DND-41 (cell line): ENCODE measurements at regions not wholly inside any gene's neighbourhood (a gene's known extent, or its start where the extent isn't known, plus 50 kb on each side); places are given as distances from the start of the nearest gene placed in this dataset.
A peak's percentile ranks its signal among the peaks of the same experiment; 100 is the strongest.

ENCODE experiments used
- ATAC-seq: fragments of 200-7000 bp; cut with Tn5 transposase; 3 replicates; pipeline ENCODE4 v1.9.1; 2021; ENCODE audit warnings: low read depth; ENCODE audit not compliant: insufficient read depth
- DNase-seq: peaks from one replicate; pipeline ENCODE4 v3.0.0-alpha.2; 2020
- H2AFZ ChIP-seq: 2 replicates; pipeline ENCODE4 v1.6.0; 2012; ENCODE audit warnings: low read depth, low read length
- H3K27ac ChIP-seq: 2 replicates; pipeline ENCODE4 v1.5.1; 2012; ENCODE audit warnings: low read length, inconsistent platforms
- H3K27me3 ChIP-seq: fragments of 200-600 bp; sonication (generic); 2 replicates; pipeline ENCODE4 v1.6.0; 2012; ENCODE audit warnings: low read length, mild to moderate bottlenecking, inconsistent platforms; ENCODE audit not compliant: insufficient read depth, poor library complexity
- H3K36me3 ChIP-seq: 2 replicates; pipeline ENCODE4 v1.5.1; 2012; ENCODE audit warnings: low read length, inconsistent platforms; ENCODE audit not compliant: insufficient read depth
- H3K4me1 ChIP-seq: 2 replicates; pipeline ENCODE4 v1.5.1; 2012; ENCODE audit warnings: mild to moderate bottlenecking, low read length; ENCODE audit not compliant: insufficient read depth
- H3K4me2 ChIP-seq: 2 replicates; pipeline ENCODE4 v1.6.0; 2012; ENCODE audit warnings: mild to moderate bottlenecking, moderate library complexity, low read length, inconsistent platforms; ENCODE audit not compliant: insufficient read depth
- H3K4me3 ChIP-seq, 2 experiments: fragments of 200-600 bp in 1 of 2; shearing (Covaris generic) in 1 of 2; 2 replicates each; pipeline ENCODE4 v1.5.1; 2012 to 2016; ENCODE audit warnings: inconsistent platforms in 2 of 2, low read length in 2 of 2, mild to moderate bottlenecking in 2 of 2, low read depth in 1 of 2, moderate library complexity in 1 of 2
- H3K79me2 ChIP-seq: 2 replicates; pipeline ENCODE4 v1.6.0; 2012; ENCODE audit warnings: low read length, inconsistent platforms; ENCODE audit not compliant: insufficient read depth
- H3K9ac ChIP-seq: 2 replicates; pipeline ENCODE4 v1.6.0; 2012; ENCODE audit warnings: low read depth, mild to moderate bottlenecking, inconsistent platforms, low read length, moderate library complexity
- H3K9me3 ChIP-seq: 2 replicates; pipeline ENCODE4 v1.5.1; 2012; ENCODE audit warnings: low read length, moderate library complexity, mild to moderate bottlenecking, inconsistent platforms; ENCODE audit not compliant: insufficient read depth, severe bottlenecking
- H4K20me1 ChIP-seq: 2 replicates; pipeline ENCODE4 v1.6.0; 2012; ENCODE audit warnings: low read length; ENCODE audit not compliant: insufficient read depth
- CTCF ChIP-seq: IDR thresholded peaks from 2 replicates; pipeline ENCODE4 v1.5.1; 2012; ENCODE audit warnings: borderline replicate concordance, low read length, moderate library complexity, mild to moderate bottlenecking; ENCODE audit not compliant: poor library complexity, severe bottlenecking; ENCODE audit errors: extremely low read depth
- EZH2 ChIP-seq: IDR thresholded peaks from 3 replicates; pipeline ENCODE4 v1.6.1; 2012; ENCODE audit warnings: borderline replicate concordance, low read depth, mild to moderate bottlenecking, moderate library complexity, low read length, inconsistent platforms; ENCODE audit not compliant: severe bottlenecking

DNA sequence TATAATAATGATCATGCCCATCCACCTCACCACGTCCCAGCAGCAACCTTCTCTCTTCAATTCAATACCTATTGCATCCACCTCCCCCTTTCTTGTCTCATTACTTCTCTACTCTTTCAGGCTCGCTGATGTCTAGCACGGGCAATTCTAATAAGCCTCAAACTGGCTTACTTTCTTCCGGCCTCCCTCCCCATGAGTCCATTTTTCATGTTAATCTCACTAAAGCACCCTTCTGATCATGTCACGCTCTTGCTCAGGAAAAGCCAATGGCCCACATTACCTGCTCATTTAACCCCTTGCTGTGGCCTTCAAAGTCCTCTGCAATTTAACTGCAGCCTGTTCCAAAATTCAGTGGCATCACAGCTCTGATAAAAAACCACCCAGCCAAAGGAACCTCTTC, 105.1 kb downstream of the UTRN start:
- ATAC-seq = no peak
- H3K36me3 ChIP-seq = peaks cover 3% of the 10 kb centered on the region; the same call in 1 of the 2 replicates
- no peak for DNase-seq
- TF ChIP-seq EZH2 (no peak), CTCF (no peak)
- no peak overlapping the region for H3K9ac ChIP-seq
- no peak overlapping the region for H3K4me2 ChIP-seq
- no peak overlapping the region for H2AFZ ChIP-seq
- H3K79me2 ChIP-seq = peaks cover 72% of the 10 kb centered on the region
- no peak overlapping the region for H3K4me3 ChIP-seq
- H3K4me1 ChIP-seq = no peaks in the 10 kb centered on the region
- peaks cover 2% of the 10 kb centered on the region; the same call in 1 of the 2 replicates for H4K20me1 ChIP-seq
- H3K27me3 ChIP-seq = no peaks in the 10 kb centered on the region
- no peaks in the 10 kb centered on the region for H3K9me3 ChIP-seq
- H3K27ac ChIP-seq = no peak overlapping the region

- Histone ChIP-seq H3K4me2 (no peak overlapping the region), H3K27me3 (no peaks in the 10 kb centered on the region), H3K79me2 (peaks cover 72% of the 10 kb centered on the region), H3K36me3 (peaks cover 3% of the 10 kb centered on the region; the same call in 1 of the 2 replicates), H3K27ac (no peak overlapping the region), H3K9me3 (no peaks in the 10 kb centered on the region), H3K4me3 (no peak overlapping the region), H4K20me1 (peaks cover 2% of the 10 kb centered on the region; the same call in 1 of the 2 replicates), H3K4me1 (no peaks in the 10 kb centered on the region), H3K9ac (no peak overlapping the region), H2AFZ (no peak overlapping the region)
- no peak for ATAC-seq
- DNase-seq = no peak
- TF ChIP-seq EZH2 = no peak
- TF ChIP-seq CTCF = no peak
These were observed 105.8 kb downstream of the UTRN start for GRCh38 chr6:144390886-144391285.

- peaks cover 2% of the 10 kb centered on the region for H3K9me3 ChIP-seq
- no peak overlapping the region for H3K4me2 ChIP-seq
- H3K36me3 ChIP-seq = peaks cover 5% of the 10 kb centered on the region
- H2AFZ ChIP-seq = no peak overlapping the region
- peak; percentile 44; the same call in 1 of the 3 replicates for ATAC-seq
- no peak overlapping the region for H3K9ac ChIP-seq
- TF ChIP-seq EZH2 = no peak
- no peak for TF ChIP-seq CTCF
- H3K79me2 ChIP-seq = peaks cover 78% of the 10 kb centered on the region
- peaks cover 2% of the 10 kb centered on the region; the same call in 1 of the 2 replicates for H4K20me1 ChIP-seq
- H3K27me3 ChIP-seq = no peaks in the 10 kb centered on the region
- DNase-seq = no peak
- no peak overlapping the region for H3K4me3 ChIP-seq
- H3K27ac ChIP-seq = no peak overlapping the region
- H3K4me1 ChIP-seq = no peaks in the 10 kb centered on the region
These were observed 107.4 kb downstream of the UTRN start for GRCh38 chr6:144392536-144392935.

DNA sequence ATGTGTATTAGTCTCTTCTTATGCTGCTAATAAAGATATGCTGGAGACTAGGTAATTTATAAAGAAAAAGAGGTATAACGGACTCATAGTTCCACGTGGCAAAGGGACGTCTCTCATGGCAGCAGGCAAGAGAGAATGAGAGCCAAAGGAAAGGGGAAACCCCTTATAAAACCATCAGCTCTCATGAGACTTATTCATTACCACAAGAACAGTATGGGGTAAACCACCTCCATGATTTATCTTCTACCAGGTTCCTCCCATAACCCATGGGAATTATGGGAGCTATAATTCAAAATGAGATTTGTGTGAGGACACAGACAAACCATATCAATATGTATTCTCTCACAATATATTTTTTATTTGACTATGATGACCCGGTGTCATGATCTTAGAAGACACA, 109.1 kb downstream of the UTRN start:
- ATAC-seq (no peak), DNase-seq (no peak)
- no peak overlapping the region for H3K9ac ChIP-seq
- no peaks in the 10 kb centered on the region; the same call in 1 of the 2 replicates for H4K20me1 ChIP-seq
- H3K4me2 ChIP-seq = no peak overlapping the region
- H2AFZ ChIP-seq = no peak overlapping the region
- peaks cover 6% of the 10 kb centered on the region for H3K9me3 ChIP-seq
- no peaks in the 10 kb centered on the region for H3K4me1 ChIP-seq
- no peaks in the 10 kb centered on the region for H3K27me3 ChIP-seq
- TF ChIP-seq EZH2 (no peak), CTCF (no peak)
- no peak overlapping the region for H3K27ac ChIP-seq
- H3K36me3 ChIP-seq = peaks cover 10% of the 10 kb centered on the region
- peaks cover 79% of the 10 kb centered on the region for H3K79me2 ChIP-seq
- no peak overlapping the region for H3K4me3 ChIP-seq
